Hepatocyte (in vitro differentiated cells): ENCODE measurements at regions not wholly inside any gene's neighbourhood (a gene's known extent, or its start where the extent isn't known, plus 50 kb on each side); places are given as distances from the start of the nearest gene placed in this dataset.

Experiments
- DNase-seq: peaks from one replicate; pipeline ENCODE4 v3.0.0-alpha.2; 2016; ENCODE audit warnings: low spot score
- H2AFZ ChIP-seq: fragments of 200-600 bp; sonication (generic); 2 replicates; pipeline ENCODE4 v1.6.0; 2016; ENCODE audit warnings: antibody characterized with exemption, mild to moderate bottlenecking
- H3K27ac ChIP-seq: fragments of 200-600 bp; sonication (generic); 2 replicates; pipeline ENCODE4 v1.5.1; 2016; ENCODE audit warnings: mild to moderate bottlenecking
- H3K27me3 ChIP-seq: fragments of 200-600 bp; sonication (generic); 2 replicates; pipeline ENCODE4 v1.6.1; 2016
- H3K36me3 ChIP-seq: fragments of 200-600 bp; sonication (generic); replicated peaks from 2 replicates; pipeline ENCODE4 v1.5.1; 2016; ENCODE audit warnings: low read depth; ENCODE audit not compliant: insufficient read depth
- H3K4me1 ChIP-seq: fragments of 200-600 bp; sonication (generic); 2 replicates; pipeline ENCODE4 v1.5.1; 2016; ENCODE audit warnings: mild to moderate bottlenecking, moderate library complexity; ENCODE audit not compliant: insufficient read depth
- H3K4me2 ChIP-seq: fragments of 200-600 bp; sonication (generic); 2 replicates; pipeline ENCODE4 v1.6.0; 2016
- H3K4me3 ChIP-seq: fragments of 200-600 bp; sonication (generic); 2 replicates; pipeline ENCODE4 v1.5.1; 2016; ENCODE audit warnings: mild to moderate bottlenecking
- H3K79me2 ChIP-seq: fragments of 200-600 bp; sonication (generic); 2 replicates; pipeline ENCODE4 v1.6.0; 2017; ENCODE audit warnings: mild to moderate bottlenecking
- H3K9me2 ChIP-seq: fragments of 200-600 bp; sonication (generic); replicated peaks from 2 replicates; pipeline ENCODE4 v1.6.0; 2017; ENCODE audit warnings: mild to moderate bottlenecking; ENCODE audit not compliant: insufficient read depth
- H3K9me3 ChIP-seq: fragments of 200-600 bp; sonication (generic); 2 replicates; pipeline ENCODE4 v1.5.1; 2016; ENCODE audit warnings: low read depth, mild to moderate bottlenecking
- H4K20me1 ChIP-seq: fragments of 200-600 bp; sonication (generic); 2 replicates; pipeline ENCODE4 v1.6.0; 2016; ENCODE audit warnings: mild to moderate bottlenecking; ENCODE audit not compliant: insufficient read depth, poor library complexity, severe bottlenecking
- EZH2 ChIP-seq: fragments of 200-600 bp; sonication (generic); IDR thresholded peaks from 2 replicates; pipeline ENCODE4 v1.6.1; 2016; ENCODE audit warnings: antibody characterized with exemption, mild to moderate bottlenecking, borderline replicate concordance
- EZH2phosphoT487 ChIP-seq: fragments of 200-600 bp; sonication (generic); IDR thresholded peaks from one replicate; pipeline ENCODE4 v1.6.1; 2018; ENCODE audit warnings: antibody characterized with exemption, mild to moderate bottlenecking, low read depth, moderate library complexity; ENCODE audit not compliant: unreplicated experiment, severe bottlenecking
- WGBS: methylation state at CpG from one replicate; pipeline ENCODE4 v1.1.6; 2016; ENCODE audit warnings: low lambda C conversion rate; ENCODE audit errors: missing lambda C conversion rate; 5-methylcytosine and 5-hydroxymethylcytosine counted together
- TF ChIP-seq, protein P1 (sequence below): fragments of 200-600 bp; sonication (generic); IDR thresholded peaks from 2 replicates; pipeline ENCODE4 v1.5.1; 2016; ENCODE audit warnings: antibody characterized with exemption, mild to moderate bottlenecking; ENCODE audit not compliant: poor library complexity

GRCh38 chr3:3315846-3316245 lies 136.4 kb upstream of the CRBN start:
- no peak overlapping the region for H2AFZ ChIP-seq
- H3K79me2 ChIP-seq = no peaks in the 10 kb centered on the region
- H3K4me2 ChIP-seq = no peak overlapping the region
- TF ChIP-seq EZH2 (no peak), EZH2phosphoT487 (no peak)
- TF ChIP-seq, protein P1, sequence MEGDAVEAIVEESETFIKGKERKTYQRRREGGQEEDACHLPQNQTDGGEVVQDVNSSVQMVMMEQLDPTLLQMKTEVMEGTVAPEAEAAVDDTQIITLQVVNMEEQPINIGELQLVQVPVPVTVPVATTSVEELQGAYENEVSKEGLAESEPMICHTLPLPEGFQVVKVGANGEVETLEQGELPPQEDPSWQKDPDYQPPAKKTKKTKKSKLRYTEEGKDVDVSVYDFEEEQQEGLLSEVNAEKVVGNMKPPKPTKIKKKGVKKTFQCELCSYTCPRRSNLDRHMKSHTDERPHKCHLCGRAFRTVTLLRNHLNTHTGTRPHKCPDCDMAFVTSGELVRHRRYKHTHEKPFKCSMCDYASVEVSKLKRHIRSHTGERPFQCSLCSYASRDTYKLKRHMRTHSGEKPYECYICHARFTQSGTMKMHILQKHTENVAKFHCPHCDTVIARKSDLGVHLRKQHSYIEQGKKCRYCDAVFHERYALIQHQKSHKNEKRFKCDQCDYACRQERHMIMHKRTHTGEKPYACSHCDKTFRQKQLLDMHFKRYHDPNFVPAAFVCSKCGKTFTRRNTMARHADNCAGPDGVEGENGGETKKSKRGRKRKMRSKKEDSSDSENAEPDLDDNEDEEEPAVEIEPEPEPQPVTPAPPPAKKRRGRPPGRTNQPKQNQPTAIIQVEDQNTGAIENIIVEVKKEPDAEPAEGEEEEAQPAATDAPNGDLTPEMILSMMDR = no peak
- no peaks in the 10 kb centered on the region for H3K9me3 ChIP-seq
- H3K4me1 ChIP-seq = no peaks in the 10 kb centered on the region
- no peak for DNase-seq
- no peak overlapping the region for H3K4me3 ChIP-seq
- WGBS = 62% methylated on average over 7 of the region's 7 CpGs
- no peak overlapping the region for H3K27ac ChIP-seq
- H4K20me1 ChIP-seq = no peaks in the 10 kb centered on the region
- no peaks in the 10 kb centered on the region for H3K9me2 ChIP-seq
- no peaks in the 10 kb centered on the region for H3K36me3 ChIP-seq
- H3K27me3 ChIP-seq = no peaks in the 10 kb centered on the region

DNA sequence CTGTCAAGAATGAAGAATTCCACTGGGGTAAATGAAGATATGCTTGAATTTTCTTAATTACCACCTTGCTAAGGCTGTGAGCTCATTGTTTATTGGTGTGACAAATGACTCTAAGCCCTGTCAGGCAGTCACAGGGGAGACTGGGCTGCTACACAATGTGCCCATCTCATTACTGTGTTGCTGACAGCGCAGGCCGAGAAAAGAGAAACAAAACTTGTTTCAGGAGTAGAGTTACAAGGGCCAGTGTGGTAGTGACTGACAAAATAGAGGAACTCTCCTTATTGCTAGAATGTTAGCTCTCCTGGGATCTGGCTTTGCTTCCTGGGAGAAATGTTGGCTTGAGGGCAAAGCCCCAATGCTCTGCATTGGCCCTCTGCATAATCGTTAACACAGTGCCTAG lies 130.4 kb upstream of the CRBN start:
- WGBS = 71% methylated on average over 3 of the region's 3 CpGs
- Histone ChIP-seq H3K79me2 (no peaks in the 10 kb centered on the region), H3K9me3 (no peaks in the 10 kb centered on the region), H3K9me2 (no peaks in the 10 kb centered on the region), H3K27me3 (no peaks in the 10 kb centered on the region), H3K4me1 (no peaks in the 10 kb centered on the region), H2AFZ (no peak overlapping the region), H3K4me3 (no peak overlapping the region), H3K36me3 (no peaks in the 10 kb centered on the region), H4K20me1 (no peaks in the 10 kb centered on the region), H3K27ac (no peak overlapping the region), H3K4me2 (no peak overlapping the region)
- DNase-seq = no peak
- TF ChIP-seq EZH2phosphoT487 (no peak), EZH2 (no peak)
- TF ChIP-seq, protein P1 = no peak

DNA sequence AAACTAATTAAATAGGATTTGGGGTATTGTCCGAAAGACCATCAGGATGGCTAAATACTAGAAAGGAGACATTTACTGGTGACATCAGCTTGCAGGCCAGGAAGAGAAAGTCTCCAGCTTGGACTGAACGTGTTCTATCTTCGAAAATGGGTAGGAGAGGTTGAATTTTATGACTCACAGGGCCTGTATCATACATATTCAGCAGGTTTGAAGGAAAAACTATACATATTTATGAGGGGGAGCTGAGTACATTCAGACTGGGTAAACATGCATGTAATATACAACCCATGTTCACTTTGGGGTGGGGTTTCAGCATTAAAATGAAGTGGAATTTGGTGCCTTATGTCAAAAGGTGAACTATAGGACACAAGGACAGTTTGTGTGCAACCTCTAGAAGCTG lies 129.3 kb upstream of the CRBN start:
- Histone ChIP-seq H3K4me1 (no peaks in the 10 kb centered on the region), H2AFZ (no peak overlapping the region), H3K27ac (no peak overlapping the region), H3K9me3 (no peaks in the 10 kb centered on the region), H3K27me3 (no peaks in the 10 kb centered on the region), H3K4me3 (no peak overlapping the region), H3K36me3 (no peaks in the 10 kb centered on the region), H3K9me2 (no peaks in the 10 kb centered on the region), H3K4me2 (no peak overlapping the region), H3K79me2 (no peaks in the 10 kb centered on the region), H4K20me1 (no peaks in the 10 kb centered on the region)
- TF ChIP-seq, protein P1 = no peak
- TF ChIP-seq EZH2phosphoT487 (no peak), EZH2 (no peak)
- DNase-seq = no peak
- WGBS = 99% methylated on average over 3 of the region's 3 CpGs

- WGBS = 80% methylated on average over 4 of the region's 4 CpGs
- no peaks in the 10 kb centered on the region for H4K20me1 ChIP-seq
- TF ChIP-seq EZH2 (no peak), EZH2phosphoT487 (no peak)
- TF ChIP-seq, protein P1 = no peak
- H3K27me3 ChIP-seq = no peaks in the 10 kb centered on the region
- H3K27ac ChIP-seq = no peak overlapping the region
- no peak for DNase-seq
- H3K9me2 ChIP-seq = no peaks in the 10 kb centered on the region
- no peaks in the 10 kb centered on the region for H3K36me3 ChIP-seq
- H2AFZ ChIP-seq = no peak overlapping the region
- no peaks in the 10 kb centered on the region for H3K79me2 ChIP-seq
- H3K4me3 ChIP-seq = no peak overlapping the region
- no peak overlapping the region for H3K4me2 ChIP-seq
- no peaks in the 10 kb centered on the region for H3K4me1 ChIP-seq
- H3K9me3 ChIP-seq = no peaks in the 10 kb centered on the region
Observed at GRCh38 chr3:3307491-3307890, 128.0 kb upstream of the CRBN start.
